ENCODE measurements at regions not wholly inside any gene's neighbourhood (a gene's known extent, or its start where the extent isn't known, plus 50 kb on each side); places are given as distances from the start of the nearest gene placed in this dataset.
"Not testable (repeated sequence)": the region's sequence is repeated elsewhere in the genome, so short reads cannot be mapped to it uniquely, and the experiment has no call there.

DNA sequence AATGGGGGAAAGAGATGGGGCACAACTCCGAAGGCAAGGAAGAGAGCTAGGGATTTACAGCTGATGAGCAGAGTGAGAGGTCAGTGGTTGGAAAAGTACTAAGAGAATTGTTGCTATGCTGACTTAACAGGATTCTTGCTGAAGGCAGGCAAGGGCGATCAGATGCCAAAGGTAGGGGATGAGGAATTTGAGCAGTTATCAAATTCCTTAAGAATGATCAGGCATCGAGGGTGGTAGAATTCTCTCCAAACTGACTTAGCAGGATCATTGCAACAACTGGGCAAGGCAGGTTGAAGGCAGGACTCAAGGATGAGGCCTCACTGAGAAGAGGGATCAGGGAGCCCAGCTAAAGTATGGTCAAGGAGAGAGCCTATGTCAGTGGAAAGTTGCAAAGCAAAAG is 171.0 kb downstream of the HSD17B3 start:
- DNase-seq = no peak

GRCh38 chr9:96129747-96130146 is 172.2 kb downstream of the HSD17B3 start:
- no peak for DNase-seq

DNA sequence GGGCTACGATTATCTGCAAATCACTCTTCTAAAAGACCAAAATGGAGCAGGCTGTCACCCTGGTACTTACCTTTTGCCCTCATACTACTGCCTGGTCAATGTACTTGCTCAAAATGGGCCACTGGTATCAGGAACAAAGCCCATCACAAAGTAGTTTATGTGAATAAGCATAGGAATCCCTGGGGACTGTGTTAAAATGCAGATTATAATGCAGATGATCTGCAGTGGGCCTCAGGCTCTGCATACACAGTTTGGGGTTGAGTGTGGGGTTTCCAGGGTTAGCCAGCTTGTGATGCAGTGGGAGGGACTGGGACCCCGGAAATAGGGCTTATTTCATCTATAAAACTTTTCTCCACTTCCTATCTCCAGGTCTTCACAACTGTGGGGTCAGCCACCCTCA is 173.1 kb downstream of the HSD17B3 start:
- DNase-seq = no peak

DNA sequence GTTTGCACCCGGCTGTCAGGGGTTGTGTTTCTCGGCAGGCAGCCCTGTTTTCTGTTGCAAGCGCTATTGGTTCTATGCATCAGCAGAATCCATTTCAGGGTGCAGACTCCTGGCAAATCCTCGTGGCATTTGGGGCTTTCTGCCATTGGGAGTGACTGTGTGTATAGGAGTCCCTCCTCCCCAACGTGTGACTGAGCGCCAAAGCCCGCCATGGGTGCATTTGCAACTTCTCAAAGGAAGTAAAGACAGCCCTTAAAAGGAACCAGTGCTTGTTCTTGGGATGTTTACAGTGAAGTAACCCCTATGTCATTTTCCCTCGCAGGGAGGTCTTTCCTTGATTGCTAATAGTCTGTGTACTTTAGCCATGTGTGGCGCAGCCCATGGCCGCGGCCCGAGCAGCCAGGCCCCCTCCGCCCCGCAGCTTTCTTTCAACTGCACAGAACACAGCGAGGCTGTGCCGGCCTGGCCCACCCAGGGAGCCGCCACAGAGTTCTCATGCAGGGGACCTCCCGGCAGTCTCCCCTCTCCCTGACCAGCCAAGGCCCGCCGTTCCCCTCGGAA is 175.6 kb downstream of the HSD17B3 start:
- DNase-seq = no peak

GRCh38 chr9:96125624-96126023 is 176.4 kb downstream of the HSD17B3 start:
- DNase-seq = no peak

DNA sequence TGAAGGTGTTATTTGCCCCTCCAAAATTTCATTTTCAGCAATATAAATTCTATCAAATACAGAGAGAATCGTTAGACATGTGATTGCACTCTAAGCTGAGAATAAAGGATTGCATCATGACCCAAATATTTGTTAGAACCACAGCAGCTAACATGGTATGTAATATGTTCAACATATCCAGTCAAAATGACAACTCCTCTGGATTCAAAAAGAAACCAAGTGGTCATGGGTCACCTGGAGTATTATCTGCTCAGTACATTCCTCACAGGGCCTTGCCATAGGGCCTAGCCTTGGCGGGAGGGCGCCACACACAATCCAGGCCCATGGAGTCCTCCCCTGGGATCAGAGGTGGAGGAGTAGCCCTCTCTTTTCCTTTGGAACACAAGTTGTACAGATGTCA is 179.2 kb downstream of the HSD17B3 start:
- no peak for DNase-seq

- no peak for DNase-seq
Measured at GRCh38 chr9:96122282-96122681, 179.7 kb downstream of the HSD17B3 start.

DNA sequence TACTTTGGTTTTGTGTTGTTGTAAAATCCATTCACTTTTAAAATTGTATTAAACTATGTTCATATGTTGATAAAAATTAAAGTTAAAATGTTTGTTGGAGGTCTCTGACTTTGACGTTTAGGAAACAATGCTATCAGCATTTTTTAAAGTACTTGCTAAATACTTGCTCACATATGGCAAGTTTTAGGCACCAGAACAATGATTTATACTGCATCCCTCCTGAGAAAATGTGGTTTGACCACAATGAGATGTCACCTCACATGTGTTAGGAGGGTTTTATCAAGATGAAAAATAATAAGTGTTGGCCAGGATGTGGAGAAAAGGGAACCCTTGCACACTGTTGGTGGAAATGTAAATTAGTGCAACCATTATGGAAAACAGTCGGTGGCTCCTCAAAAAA is 180.8 kb downstream of the HSD17B3 start:
- DNase-seq = no peak

- DNase-seq = peak; percentile 83
Measured at GRCh38 chr9:96117398-96118080, 184.4 kb downstream of the HSD17B3 start.

GRCh38 chr9:96116275-96117064 is 185.5 kb downstream of the HSD17B3 start:
- DNase-seq = no peak

DNA sequence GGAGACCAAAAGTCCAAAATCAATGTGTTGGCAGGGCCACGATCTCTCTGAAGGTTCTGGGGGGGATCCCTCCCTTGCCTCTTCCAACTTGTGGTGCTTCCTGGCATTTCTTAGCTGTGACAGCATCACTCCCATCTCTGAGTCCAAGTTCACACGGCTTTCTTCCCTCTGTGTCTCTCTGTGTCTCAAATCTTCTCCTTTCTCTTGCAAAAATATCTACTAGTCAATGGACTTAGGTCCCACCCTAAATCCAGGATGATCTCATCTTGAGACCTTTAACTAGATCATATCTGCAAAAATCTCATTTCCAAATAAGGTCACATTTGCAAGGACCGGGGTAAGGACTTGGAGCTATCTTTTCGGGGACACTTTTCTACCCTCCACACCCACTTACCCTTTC is 186.1 kb downstream of the HSD17B3 start:
- no peak for DNase-seq

GRCh38 chr9:96113032-96113431 is 188.9 kb downstream of the HSD17B3 start:
- no peak for DNase-seq

GRCh38 chr9:96109680-96110351 is 192.2 kb downstream of the HSD17B3 start:
- peak; percentile 59 for DNase-seq

- DNase-seq = peak; percentile 30
Measured at GRCh38 chr9:96108691-96109380, 193.1 kb downstream of the HSD17B3 start.

- DNase-seq = no peak
Measured at GRCh38 chr9:96107436-96107835, 194.5 kb downstream of the HSD17B3 start.

DNA sequence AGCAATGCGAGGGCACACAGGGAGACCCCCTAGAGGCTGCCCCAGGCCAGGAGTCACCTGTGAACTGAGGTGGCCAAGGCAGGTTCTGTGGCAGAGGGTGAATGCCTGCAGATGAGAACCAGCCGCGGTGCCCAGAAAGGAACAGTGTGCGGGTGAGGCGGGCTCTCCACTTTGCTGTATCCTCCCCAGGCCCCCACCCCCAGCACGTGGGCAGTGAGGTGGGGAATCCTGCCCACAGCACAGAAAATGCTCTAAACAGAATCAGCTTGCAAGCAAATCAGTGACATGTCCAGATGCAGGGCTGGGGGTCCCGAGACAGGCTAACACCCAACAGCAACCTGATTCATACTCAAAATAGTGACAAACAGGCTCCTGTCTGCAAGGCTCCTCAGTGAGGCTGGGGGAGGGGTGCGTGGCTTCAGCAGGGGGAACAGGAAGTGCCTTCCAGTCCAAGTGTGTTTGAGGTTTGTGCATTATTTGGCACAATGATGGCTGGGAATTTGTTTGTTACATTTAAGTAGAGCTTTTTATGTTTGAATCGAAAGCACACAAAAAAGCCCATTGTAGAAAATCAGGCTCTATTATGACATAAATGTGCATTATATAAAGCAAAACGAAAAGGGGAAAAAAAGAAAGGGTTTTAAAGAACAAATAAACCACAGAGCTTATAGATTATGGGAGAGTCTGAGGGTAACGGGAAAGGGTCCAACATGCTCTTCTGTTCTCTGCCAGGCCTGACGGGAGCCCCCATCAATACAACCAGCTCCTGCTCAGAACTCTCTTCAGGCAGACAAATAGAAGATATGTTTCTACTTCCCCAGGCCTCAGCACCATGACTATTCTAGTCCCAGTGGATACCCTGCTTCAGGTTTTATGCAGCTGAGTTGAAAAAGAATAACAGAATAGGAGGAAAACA is 201.3 kb downstream of the HSD17B3 start:
- no peak for DNase-seq

GRCh38 chr9:96090630-96091029 is 211.3 kb downstream of the HSD17B3 start:
- DNase-seq = not testable (repeated sequence)

DNA sequence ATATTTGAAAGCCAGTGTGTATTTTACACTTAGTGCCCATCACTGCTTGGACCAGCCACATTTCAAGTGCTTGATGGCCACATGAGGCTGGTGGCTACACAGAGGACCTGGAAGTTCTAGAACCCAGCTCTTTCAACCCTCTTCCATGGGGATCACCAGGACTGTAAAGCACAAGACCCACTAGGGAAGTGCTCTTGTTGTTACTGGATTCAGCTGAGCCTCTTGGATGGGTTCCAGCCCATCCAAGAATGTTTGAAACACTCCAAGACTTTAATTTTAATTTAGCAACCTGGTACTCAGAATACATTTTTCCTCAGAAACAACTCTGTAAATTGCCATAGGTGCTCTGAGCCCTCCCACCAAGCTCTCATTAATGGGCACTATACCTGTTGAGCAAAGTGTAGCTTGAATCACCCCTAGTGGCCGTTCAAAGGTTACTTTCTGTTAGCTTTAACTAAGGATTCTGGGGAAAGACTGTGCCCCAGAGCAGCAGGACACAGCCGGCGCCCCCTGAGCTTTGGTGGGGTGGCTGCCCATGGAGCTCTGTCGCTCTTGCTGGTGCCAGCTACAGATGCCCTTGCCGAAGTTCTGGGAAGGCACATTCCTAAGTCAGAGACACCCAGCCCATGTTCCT is 212.4 kb downstream of the HSD17B3 start:
- no peak for DNase-seq

DNA sequence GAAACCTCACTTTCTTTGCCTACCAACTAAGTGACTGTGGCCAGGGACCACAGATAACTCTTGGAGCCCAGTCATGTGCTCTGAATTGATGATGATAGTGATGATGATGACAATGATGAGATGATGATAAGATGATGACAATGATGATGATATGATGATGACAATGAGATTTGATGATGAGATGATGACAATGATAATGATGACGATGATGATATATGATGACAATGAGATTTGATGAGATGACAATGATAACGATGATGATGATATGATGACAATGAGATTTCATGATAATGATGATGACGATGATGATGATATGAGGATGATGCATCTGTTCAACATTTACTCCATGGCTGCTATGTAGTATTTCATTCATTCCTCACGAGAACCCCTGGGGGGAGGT is 213.0 kb downstream of the ERCC6L2 start:
- no peak for DNase-seq

DNA sequence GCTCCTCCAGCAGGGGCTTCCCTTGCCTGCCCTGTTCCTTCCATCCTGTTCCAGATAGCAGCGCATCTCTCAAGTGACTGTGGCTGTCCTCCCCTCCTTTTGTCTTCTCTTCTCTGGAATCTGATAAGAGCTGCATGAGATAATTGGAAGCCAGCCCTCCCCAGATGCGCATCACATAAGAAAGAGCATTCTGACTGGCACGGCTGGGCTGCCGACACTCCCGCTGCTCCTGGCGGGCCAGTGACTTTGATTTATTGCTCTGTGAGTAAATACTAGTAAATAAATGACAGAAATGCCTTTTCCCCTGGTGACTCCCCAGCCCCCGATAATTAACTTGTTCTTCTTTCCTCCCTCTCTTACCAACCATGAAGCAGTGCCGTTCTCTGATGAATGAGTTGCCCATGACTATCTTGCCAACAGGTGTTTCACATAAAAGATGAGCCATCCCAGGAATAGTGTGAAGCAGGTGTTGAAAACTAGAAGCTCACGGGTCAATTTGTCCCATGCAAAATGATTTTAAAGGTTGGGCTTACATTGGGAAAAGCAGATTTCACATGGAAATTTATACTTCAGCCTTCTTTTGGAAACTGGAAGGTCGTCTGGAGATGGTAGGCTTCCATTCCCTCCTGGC is 212.3 kb downstream of the ERCC6L2 start:
- DNase-seq = no peak

Data from suppressor macrophage treated with lipopolysaccharide for 4 hours (primary cell).